Progenitor cell of endocrine pancreas (in vitro differentiated cells): ENCODE measurements at regions not wholly inside any gene's neighbourhood (a gene's known extent, or its start where the extent isn't known, plus 50 kb on each side); places are given as distances from the start of the nearest gene placed in this dataset.

Source experiments
- DNase-seq: peaks from one replicate; pipeline ENCODE4 v3.0.0; 2021; ENCODE audit warnings: low spot score; ENCODE audit not compliant: unreplicated experiment
- H3K27ac Mint-ChIP-seq: 2 replicates; pipeline ENCODE4 v1.8.0; 2021; ENCODE audit warnings: mild to moderate bottlenecking, moderate library complexity, mixed read lengths
- H3K27me3 Mint-ChIP-seq: 2 replicates; pipeline ENCODE4 v1.8.0; 2021; ENCODE audit warnings: mixed read lengths
- H3K36me3 Mint-ChIP-seq: 2 replicates; pipeline ENCODE4 v1.8.0; 2022; ENCODE audit warnings: mixed read lengths; ENCODE audit not compliant: insufficient read depth
- H3K4me1 Mint-ChIP-seq: 2 replicates; pipeline ENCODE4 v1.8.0; 2021; ENCODE audit warnings: low read depth, mixed read lengths
- H3K4me3 Mint-ChIP-seq: 2 replicates; pipeline ENCODE4 v1.8.0; 2021; ENCODE audit warnings: low read depth, mild to moderate bottlenecking, moderate library complexity, mixed read lengths
- H3K9me3 Mint-ChIP-seq: 2 replicates; pipeline ENCODE4 v1.8.0; 2021; ENCODE audit warnings: low read depth, mixed read lengths
- TF ChIP-seq, protein P1 (sequence below): fragments of 200-600 bp; sonication (generic); IDR thresholded peaks from one replicate; pipeline ENCODE4 v1.5.0; 2021; ENCODE audit warnings: antibody characterized with exemption, mild to moderate bottlenecking; ENCODE audit not compliant: unreplicated experiment

DNA sequence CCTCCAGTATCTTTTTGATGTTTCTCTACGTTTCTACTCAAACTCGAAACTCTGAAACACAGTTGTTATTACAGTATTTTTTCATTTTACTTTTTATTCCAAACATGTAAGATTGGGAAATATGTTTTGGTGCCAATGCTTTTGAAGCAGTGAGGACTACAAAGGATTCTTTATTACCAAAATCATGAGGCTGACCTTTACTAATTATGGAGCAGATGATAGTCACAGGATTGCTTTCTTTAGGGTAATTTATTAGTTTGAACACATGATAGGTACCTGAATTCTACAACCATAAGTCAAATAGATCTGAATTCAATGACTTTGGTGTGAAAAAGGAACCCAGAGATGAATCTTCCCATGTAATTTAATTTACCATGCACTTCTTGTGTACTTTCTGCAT lies 2015.1 kb upstream of the C9orf72 start:
- TF ChIP-seq, protein P1, sequence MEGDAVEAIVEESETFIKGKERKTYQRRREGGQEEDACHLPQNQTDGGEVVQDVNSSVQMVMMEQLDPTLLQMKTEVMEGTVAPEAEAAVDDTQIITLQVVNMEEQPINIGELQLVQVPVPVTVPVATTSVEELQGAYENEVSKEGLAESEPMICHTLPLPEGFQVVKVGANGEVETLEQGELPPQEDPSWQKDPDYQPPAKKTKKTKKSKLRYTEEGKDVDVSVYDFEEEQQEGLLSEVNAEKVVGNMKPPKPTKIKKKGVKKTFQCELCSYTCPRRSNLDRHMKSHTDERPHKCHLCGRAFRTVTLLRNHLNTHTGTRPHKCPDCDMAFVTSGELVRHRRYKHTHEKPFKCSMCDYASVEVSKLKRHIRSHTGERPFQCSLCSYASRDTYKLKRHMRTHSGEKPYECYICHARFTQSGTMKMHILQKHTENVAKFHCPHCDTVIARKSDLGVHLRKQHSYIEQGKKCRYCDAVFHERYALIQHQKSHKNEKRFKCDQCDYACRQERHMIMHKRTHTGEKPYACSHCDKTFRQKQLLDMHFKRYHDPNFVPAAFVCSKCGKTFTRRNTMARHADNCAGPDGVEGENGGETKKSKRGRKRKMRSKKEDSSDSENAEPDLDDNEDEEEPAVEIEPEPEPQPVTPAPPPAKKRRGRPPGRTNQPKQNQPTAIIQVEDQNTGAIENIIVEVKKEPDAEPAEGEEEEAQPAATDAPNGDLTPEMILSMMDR: no peak
- peaks cover 21% of the 10 kb centered on the region for H3K9me3 Mint-ChIP-seq
- no peak overlapping the region for H3K4me3 Mint-ChIP-seq
- H3K36me3 Mint-ChIP-seq: no peaks in the 10 kb centered on the region
- H3K4me1 Mint-ChIP-seq: no peaks in the 10 kb centered on the region
- DNase-seq: no peak
- H3K27me3 Mint-ChIP-seq: no peaks in the 10 kb centered on the region
- no peak overlapping the region for H3K27ac Mint-ChIP-seq

DNA sequence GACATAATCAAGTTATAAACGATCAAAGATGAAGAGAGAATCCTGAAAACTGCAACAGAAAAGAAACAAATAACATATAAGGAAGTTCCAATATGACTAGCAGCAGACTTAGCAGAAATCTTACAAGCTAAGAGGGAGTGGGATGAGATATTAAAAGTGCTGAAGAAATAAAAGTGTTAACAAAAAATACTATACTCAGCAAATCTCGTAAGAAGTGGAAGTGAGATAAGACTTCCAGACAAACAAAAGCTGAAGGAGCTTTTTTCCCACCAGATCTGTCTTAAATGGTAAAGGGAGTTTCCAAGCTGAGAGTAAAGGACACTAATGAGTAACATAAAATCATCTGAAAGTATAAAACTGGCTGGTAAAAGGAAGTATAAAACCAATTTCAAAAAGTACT lies 2036.0 kb upstream of the C9orf72 start:
- TF ChIP-seq, protein P1: no peak
- Mint-ChIP-seq H3K9me3 (peaks cover 9% of the 10 kb centered on the region), H3K27ac (no peak overlapping the region), H3K27me3 (no peaks in the 10 kb centered on the region), H3K4me3 (no peak overlapping the region), H3K4me1 (no peaks in the 10 kb centered on the region), H3K36me3 (no peaks in the 10 kb centered on the region)
- DNase-seq: no peak

DNA sequence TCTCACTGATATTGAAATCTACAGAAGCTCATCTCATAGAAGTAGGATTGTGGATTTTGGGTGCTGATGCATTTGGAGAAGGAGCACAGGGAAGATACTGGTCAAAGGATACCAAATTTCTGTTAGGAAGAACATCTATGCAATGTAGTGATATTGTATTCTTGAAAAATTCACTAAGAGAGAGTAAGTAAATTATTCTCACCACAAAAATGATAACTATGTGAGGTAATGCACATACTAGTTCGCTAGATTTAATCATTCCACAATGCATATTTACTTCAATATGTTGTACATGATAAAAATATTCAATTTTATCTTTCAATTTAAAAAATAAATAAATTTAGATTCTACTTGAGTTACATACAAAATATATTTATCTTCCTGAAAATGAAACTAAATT lies 2040.5 kb upstream of the C9orf72 start:
- Mint-ChIP-seq H3K4me1 (no peaks in the 10 kb centered on the region), H3K27me3 (no peaks in the 10 kb centered on the region), H3K36me3 (no peaks in the 10 kb centered on the region), H3K9me3 (peaks cover 8% of the 10 kb centered on the region), H3K4me3 (no peak overlapping the region), H3K27ac (no peak overlapping the region)
- TF ChIP-seq, protein P1: no peak
- no peak for DNase-seq

DNA sequence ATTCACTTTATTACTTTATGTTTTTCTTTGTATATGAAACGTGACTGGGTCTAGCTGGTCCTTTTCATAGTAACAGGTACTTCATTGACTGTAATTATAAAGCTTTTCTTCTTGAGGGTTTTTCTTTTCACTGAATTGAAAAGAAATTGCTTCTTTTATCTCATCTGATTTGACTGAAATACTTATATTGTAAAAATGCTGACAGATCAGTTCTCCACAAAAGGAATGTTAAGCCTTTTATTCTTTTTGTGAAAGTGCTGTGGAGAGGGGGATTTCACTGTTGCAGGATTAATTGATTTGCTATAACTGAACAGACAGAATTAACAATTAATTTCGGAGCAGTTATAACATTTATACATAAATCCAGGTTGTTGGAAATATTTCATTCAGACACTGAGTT lies 2043.6 kb upstream of the C9orf72 start:
- DNase-seq: no peak
- Mint-ChIP-seq H3K27ac (no peak overlapping the region), H3K9me3 (peaks cover 4% of the 10 kb centered on the region), H3K27me3 (no peaks in the 10 kb centered on the region), H3K4me3 (no peak overlapping the region), H3K4me1 (no peaks in the 10 kb centered on the region), H3K36me3 (no peaks in the 10 kb centered on the region)
- TF ChIP-seq, protein P1: no peak

DNA sequence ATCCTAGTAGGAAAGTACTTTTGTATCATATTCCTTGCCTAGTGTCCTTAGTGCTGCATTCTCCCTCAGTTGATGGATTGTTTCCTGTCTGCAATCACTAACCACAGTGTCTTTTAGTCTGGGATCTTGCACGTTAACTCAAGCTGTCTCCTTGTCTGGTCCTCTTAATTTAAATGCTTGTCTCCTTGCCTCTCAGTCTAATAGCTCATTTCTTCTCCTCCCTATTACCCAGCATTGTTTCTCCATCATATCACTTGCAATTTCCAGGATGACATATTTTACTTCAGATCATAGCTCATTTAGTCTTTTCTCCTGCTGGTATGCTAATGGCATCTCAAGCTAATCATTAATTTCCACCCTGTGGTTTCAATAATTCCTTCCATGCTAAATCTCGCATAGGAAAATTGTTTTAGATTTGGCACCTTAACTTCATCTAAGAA lies 2052.0 kb upstream of the C9orf72 start:
- no peaks in the 10 kb centered on the region for H3K9me3 Mint-ChIP-seq
- TF ChIP-seq, protein P1: no peak
- no peaks in the 10 kb centered on the region for H3K27me3 Mint-ChIP-seq
- H3K4me3 Mint-ChIP-seq: no peak overlapping the region
- H3K36me3 Mint-ChIP-seq: no peaks in the 10 kb centered on the region
- peaks cover 6% of the 10 kb centered on the region for H3K4me1 Mint-ChIP-seq
- DNase-seq: no peak
- no peak overlapping the region for H3K27ac Mint-ChIP-seq
